ELR (cell line): ENCODE measurements at regions not wholly inside any gene's neighbourhood (a gene's known extent, or its start where the extent isn't known, plus 50 kb on each side); places are given as distances from the start of the nearest gene placed in this dataset.
"Not testable (repeated sequence)": the region's sequence is repeated elsewhere in the genome, so short reads cannot be mapped to it uniquely, and the experiment has no call there.

Source experiments
- DNase-seq: peaks from one replicate; pipeline ENCODE4 v3.0.0-alpha.2; 2015; ENCODE audit warnings: low read depth

DNA sequence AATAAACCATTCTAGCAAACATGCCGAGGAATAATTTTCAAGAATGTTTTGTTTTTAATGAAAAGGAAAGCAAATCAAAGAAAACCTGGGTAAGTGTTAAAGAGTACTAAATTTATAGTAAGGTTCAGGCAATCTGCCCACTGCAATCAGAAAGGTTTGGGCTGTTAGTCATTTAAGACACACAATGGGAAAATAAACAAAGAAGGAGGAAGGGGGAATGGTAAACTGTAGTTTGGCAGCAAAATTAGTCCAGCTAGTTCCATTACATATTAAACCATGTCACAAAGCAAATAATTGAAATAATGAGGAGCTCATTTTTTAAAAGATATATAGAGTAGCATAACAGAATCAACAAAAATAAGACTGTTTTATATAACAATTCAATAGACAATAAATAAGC, 87.5 kb upstream of the COPS8 start:
- peak; percentile 5 for DNase-seq

DNA sequence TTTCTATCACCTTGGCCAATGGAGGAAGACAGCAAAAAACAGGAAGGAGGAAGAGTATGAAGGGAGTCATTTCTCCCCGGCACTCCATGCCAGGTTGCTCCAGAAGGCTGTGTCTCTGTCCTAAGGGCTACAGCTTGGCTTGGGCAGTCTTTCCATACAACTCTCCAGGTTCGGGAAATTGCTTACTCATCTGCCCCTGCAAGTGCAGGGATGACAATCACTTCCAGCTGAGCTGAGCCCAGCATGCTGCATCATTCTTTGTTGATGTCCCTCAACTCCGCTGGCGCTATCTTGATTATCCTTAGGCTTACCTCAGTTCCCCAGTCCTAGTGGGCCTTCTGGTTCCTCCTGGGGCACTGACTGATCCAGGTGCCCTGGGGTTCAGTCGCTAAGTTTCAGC, 86.9 kb upstream of the COPS8 start:
- no peak for DNase-seq

DNA sequence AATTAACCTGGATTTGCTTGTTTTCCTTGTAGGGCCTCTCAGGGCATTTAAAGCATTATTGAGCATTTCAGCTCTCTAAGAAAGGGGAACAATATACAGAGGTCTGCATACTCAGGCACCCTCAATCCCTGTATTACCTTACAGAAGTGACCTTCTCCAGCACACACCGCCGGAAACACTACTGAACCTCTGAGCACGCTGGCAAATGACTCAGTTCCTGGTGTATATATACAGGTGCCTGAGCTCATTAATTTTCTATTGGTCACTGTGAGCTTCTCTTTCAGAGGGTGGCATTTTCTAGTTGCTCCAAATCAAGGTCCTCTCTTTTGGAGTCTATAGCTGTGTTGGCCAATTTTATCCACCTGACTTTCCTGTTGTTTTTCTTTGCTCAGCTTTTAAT, 85.2 kb upstream of the COPS8 start:
- no peak for DNase-seq

DNA sequence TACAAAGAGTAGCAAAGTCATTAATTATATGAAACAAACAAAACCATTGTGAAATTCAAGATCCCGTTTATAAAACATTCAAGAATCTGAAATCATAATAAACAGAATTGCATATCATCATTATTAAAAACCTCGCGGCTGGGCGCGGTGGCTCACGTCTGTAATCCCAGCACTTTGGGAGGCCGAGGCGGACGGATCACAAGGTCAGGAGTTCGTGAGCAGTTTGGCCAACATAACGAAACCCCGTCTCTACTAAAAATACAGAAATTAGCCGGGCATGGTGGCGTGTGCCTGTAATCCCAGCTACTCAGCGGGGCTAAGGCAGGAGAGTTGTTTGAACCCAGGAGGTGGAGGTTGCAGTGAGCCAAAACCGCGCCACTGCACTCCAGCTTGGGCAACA, 80.3 kb upstream of the COPS8 start:
- DNase-seq, result not testable (repeated sequence)

DNA sequence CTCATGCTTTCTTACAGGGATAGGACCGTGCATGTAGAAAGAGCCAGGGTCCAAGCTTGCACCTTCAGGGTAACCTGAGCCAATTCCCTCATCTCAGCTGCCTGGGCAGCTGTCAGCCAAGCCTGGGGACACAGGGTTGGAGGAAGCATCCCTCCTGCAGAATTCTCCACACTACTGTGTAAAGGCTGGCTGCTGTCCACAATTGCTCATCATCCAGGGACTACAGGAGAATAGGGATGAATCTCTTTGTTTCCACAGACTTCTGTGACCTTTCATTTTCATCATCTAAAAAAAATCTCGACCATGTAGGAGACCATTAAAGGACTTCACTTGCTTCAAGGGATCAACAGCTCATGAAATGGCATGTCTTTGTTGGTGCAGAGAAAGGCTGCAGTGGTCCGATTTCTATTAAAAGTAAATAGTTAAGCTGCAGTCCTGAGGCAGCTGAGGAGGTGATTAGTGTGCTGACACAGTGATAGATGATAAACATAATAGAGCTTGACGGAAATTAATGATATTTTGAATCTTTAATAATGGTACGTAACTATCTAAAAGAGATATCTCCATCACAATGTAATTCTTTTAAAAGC, 74.4 kb upstream of the COPS8 start:
- no peak for DNase-seq

DNA sequence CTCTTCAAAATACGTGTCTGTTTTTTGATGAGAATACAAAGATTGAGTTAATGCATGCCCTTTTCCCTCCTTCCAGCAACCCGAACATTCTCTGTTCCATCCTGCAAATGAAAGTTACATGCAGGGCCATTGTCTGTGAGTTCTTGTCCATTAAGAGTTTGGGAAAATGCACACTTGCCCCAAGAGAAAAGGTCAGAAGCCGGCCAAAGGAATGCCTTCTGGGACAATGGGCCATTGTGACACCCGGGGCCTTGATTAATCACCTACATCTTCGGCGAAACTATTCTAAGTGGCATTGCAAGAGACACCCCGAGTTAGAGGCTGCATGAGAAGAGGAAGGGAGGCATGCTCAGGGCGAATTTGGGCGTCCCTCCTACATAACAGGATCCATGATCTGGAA, 73.7 kb upstream of the COPS8 start:
- DNase-seq, result no peak

DNA sequence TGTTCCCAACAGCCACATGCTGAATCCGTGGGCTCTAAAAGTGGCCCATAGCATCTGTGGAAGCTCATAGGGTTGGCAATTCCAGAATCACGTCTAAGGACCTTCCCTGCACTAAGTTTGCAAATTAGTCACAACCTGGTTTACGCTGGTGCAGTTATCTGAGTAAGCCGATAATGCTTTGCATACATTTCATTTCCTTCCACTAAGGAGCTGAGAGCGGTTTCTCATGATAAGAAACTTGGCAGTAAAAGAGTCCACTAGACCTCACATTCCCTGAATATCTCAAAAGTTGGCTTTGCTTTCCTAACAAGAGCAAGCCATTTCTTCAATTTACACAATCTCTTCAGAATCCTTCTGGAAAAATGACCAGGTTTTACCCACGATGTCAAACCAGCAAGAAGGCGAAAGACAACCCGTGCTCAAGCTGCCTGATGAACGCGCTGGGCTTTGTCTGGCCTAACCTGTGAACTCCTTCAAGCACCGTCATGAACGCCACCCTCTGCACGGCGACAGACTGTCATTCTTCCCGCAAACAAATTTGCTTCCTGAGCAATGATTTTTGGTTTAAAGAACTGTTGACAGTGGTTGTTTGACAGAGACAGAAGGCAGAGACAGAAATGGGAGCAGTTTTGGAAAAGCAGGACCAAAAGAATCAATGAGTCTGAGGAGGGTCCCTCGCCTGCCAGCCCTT, 73.0 kb upstream of the COPS8 start:
- DNase-seq, result no peak

DNA sequence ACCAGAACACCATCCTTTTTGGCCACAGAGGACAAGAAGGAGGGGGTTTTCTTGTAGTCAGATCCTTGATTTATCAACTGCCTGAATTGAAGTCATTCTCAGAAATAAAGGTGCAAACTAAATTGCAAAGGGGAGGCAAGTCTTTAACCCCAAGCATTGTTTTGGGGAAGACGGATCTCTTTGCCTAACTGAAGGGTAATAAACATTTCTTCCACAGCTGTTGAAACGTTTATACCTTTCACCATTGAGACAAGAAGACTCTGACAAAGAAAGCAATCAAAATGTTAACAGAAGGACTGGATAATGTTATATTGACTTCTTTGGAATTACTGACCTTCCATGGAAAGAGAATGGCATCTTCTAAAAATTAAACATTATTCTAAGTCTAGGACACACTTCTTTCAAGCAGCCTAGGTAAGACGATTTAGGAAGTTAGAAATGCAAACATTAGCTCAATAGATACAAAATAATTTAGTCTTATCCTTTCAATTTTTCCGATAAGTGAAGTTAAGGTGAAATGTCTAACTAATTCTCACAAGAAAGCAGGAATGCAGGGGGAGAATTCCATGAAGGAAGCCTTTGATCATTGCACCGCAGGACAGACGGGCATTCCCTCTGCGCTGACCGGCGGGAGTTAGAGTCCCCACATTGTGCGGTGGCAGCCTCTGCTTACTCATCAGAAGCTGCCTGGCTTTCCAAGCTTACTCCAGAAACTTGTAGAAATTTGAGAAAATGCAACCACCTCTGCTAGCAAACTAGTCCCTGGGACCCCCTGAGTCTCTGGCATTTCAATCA, 69.4 kb upstream of the COPS8 start:
- DNase-seq, result no peak

DNA sequence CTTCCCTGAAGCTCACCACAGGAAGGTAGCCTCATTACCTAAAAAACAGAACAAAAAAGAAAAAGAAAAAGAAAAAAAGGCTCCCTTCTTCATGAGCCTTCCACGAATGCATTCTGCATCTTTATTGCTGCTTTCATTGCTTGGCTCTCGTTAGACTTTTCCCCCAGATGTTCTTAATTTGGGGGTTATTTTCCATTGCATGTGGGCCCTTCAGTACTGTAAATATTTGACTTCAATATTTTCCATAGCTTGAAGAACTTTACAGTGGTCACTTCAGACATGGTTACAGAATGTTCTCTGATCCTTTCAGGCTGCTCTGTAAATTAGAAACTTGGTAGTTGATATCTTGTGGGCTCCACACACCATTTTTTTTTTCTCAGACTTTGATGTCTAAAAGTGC, 65.6 kb upstream of the COPS8 start:
- no peak for DNase-seq

DNA sequence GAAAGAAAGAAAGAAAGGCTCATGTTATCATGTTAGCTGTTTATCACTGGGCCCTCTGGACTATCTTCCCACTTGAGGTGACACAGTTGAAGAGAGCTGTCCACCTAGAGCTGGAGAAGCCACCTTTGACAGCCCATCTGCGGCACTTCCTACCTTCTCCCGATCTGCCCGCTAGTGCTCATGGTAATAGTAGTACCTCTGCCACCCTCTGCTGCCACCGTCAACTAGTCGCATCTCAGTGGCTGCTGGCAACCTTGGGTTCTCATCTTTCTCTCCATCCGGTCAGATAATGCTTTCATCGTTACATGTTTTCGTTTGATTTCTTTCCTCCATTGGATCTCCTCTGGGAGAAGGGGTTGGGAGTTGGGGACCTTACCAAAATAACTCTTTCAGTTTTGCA, 63.2 kb upstream of the COPS8 start:
- no peak for DNase-seq

DNA sequence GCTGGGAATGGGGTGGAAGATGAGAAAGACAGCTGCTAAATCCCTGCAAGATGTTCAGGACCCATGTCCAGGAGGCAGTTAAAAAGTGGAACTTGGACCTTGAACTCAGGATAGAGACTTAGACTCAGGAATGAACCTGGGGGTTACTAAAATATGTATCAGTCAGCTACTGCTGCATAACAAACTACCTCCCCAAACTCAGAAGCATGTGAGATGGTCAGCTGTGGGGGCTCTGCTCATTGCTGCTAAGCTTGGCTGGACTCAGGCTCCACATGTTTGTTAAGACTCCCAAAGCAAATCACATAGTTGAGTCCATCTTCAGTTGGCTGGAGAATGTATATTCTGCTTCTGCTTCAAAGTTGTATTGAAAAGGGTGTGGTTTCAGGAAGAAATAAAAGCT, 61.4 kb upstream of the COPS8 start:
- DNase-seq, result no peak

DNA sequence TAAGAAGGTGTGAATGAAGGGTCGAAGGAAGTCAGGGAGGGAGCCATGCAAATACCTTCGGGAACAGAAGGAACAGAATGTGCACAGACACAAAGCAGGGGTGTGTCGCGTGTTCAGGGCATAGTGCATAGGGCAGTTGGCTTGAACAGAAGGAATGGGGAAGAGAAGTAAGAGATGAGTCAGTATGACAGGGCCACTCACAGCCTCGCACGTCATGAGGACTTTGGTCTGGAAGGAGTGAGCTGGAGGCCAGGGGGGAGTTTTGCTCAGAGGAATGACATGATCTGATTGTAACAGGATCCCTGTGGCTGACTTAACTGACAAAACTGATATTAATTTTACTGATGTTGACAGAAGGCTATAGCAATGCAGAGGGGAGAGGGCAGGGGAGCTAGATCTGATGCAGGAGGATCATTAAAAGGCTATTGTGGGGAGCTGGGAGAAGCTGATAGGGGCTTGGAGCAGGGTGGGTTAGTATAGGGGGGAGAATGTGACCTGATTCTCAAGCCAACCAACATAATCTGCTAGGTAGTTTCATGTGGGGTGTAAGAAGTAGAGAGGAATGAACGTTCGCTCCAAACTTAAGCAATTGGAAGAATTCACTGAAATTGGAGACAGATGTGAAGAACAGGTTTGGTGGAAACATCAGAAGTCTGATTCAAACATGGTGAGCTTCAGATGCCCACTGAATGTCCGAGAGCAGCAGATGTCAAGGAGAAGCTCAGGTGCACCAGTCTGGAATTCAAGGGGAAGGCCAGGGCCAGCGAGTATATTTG, 60.4 kb upstream of the COPS8 start:
- DNase-seq, result peak; percentile 87

DNA sequence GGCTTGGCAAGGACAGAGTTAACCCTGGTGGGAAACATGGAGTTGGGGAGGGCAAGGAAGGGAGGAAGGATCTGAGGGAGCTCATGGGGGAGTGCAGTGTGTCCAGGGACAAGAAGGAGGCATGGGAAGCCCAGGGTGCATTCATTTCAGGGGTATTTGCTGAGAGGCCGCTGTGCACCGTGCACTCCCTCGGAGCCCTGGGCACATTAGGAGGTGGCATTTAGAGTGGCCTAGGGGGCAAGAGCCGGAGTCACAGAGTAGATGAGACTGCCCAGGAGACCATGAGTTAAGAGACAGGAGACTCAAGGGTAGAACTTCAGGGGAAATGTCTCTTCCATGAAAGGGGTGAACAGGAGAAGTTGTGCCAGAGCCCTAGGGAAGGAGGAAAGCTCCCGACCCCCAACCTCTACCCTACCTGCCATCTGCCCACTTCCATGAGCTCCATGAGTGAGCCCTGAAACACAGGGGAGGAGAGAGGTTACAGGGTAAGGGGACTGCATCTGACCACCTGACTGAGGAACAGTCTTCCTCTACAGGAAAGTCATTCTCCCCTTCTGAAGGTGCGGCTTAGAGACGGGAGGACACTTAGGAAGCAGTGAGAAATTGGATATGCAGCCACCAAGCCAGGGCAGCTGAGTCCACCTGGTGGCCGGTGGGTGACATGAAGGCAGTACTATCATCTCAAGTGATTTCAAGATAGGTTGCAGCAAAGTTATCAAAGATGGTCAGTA, 58.5 kb upstream of the COPS8 start:
- DNase-seq, result peak; percentile 72

DNA sequence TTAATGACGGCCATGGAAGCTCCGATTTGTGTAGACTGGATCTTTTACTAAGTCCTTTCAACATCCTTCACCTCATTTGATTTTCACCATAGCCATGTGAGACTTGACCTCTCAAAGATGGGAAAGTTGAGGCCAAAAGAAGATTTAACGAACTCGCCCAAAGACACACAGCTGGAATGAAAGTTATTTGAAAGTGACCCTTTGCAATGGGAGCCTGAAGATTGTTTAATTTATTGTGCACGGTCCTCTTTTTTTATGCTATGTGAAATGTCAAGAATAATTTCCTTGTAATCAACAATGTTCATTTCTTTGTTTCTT, 58.0 kb upstream of the COPS8 start:
- DNase-seq, result no peak

DNA sequence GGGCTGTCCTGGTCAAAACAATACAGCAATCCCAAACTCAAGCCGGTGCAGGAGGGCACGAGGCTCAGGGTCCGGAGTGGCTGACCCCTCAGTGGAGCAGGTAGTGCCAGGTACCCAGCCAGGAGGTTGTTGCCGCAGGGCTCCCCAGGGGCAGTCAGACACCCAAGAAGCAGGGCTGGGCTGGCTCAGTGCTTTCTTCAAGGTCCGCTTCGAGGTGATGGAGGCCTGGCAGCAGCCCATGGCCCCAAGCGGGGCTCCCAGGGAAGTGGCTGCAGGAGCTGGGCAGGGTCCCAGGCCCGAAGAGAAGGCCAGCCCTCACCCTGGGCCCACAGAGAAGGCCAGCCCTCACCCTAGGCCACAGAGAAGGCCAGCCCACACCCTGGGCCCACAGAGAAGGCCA, 55.3 kb upstream of the COPS8 start:
- DNase-seq, result no peak

DNA sequence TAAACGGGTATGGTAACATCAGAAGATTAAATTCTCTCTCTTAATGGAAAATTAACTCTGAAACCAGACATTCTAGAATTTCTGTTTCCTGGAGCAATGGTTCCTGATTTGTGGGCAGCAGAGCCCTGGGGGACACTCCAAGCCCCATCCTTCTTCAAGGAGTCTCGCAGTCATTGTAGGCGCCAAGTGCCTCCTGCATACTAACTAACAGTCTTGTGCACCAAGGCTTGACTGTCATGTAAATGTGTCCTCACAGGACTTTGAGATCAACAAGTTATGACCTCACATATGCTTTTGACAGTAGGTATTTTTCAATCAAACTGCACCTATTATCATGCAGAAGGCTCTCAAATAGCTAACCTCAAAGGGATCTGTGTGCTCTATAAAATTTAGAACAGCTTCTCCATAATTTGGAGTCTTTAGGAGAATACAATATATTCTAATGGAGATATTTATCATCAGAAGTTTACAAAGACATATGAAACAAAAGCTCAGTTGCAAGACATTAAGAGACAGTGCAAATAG, 52.1 kb upstream of the COPS8 start:
- DNase-seq, result no peak

DNA sequence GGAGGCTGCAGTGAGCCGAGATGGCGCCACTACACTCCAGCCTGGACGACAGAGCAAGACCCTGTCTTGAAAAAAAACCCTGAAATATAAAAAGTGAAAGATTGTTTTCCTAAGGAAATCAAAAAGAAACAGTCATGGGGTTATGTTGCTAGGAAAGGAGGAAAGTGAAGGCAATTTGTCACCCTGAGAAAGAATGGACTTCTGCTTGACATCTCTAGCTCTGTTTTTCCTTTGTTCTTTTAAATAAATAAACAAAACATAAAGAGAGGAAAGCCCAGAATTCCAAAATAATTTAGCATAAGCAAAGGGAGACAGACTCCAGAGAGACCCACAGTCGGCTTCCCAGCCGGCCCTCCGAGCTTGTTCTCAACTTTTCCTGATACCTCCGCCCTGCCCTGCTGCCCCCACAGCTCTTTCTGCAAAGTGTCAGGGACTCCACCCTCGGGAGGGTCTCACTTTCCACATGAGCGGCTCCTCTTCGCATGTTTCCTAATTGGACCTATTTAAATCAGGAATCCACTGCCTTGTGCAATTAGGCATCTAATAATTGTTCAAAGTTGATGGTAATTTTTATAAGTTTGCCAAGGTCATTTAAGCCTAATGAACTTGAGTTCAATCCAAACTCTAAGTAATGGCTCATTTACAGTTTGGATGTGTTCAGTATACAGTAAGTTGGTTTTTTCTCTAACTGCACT, 49.8 kb upstream of the COPS8 start:
- no peak for DNase-seq
